ENCODE measurements at regions not wholly inside any gene's neighbourhood (a gene's known extent, or its start where the extent isn't known, plus 50 kb on each side); places are given as distances from the start of the nearest gene placed in this dataset.

GRCh38 chr7:106606120-106606519, 54.8 kb downstream of the CCDC71L start:
- no peak for DNase-seq

- no peak for DNase-seq
Measured at GRCh38 chr7:106604971-106605370, 56.0 kb downstream of the CCDC71L start.

GRCh38 chr7:106604303-106604924, 56.5 kb downstream of the CCDC71L start:
- DNase-seq: no peak

GRCh38 chr7:106603346-106603745, 57.6 kb downstream of the CCDC71L start:
- no peak for DNase-seq

- DNase-seq: no peak
Measured at GRCh38 chr7:106602062-106602461, 58.9 kb downstream of the CCDC71L start.

GRCh38 chr7:106600569-106601373, 60.2 kb downstream of the CCDC71L start:
- no peak for DNase-seq

- no peak for DNase-seq
Measured at GRCh38 chr7:106599343-106599698, 61.6 kb downstream of the CCDC71L start.

GRCh38 chr7:106598663-106599342, 62.2 kb downstream of the CCDC71L start:
- peak; percentile 19 to 73 for DNase-seq

GRCh38 chr7:106597751-106598546, 63.0 kb downstream of the CCDC71L start:
- DNase-seq: no peak

- no peak for DNase-seq
Measured at GRCh38 chr7:106597014-106597413, 63.9 kb downstream of the CCDC71L start.

- no peak for DNase-seq
Measured at GRCh38 chr7:106595922-106596321, 65.0 kb downstream of the CCDC71L start.

- DNase-seq: no peak
Measured at GRCh38 chr7:106593028-106593417, 67.9 kb downstream of the CCDC71L start.

GRCh38 chr7:106592282-106593027, 68.5 kb downstream of the CCDC71L start:
- no peak for DNase-seq

- no peak for DNase-seq
Measured at GRCh38 chr7:106591146-106591545, 69.8 kb downstream of the CCDC71L start.

GRCh38 chr7:106590209-106590816, 70.6 kb downstream of the CCDC71L start:
- no peak for DNase-seq

- DNase-seq: no peak
Measured at GRCh38 chr7:106589198-106589879, 71.6 kb downstream of the CCDC71L start.

- DNase-seq: no peak
Measured at GRCh38 chr7:106588422-106589197, 72.3 kb downstream of the CCDC71L start.

- no peak for DNase-seq
Measured at GRCh38 chr7:106584914-106585759, 75.8 kb downstream of the CCDC71L start.
